GM21576 (cell line): ENCODE measurements at regions not wholly inside any gene's neighbourhood (a gene's known extent, or its start where the extent isn't known, plus 50 kb on each side); places are given as distances from the start of the nearest gene placed in this dataset.

Experiments used
- ATAC-seq: cut with Tn5 transposase; IDR thresholded peaks from one replicate; pipeline ENCODE4 v1.9.1; 2021; ENCODE audit warnings: mild to moderate bottlenecking, moderate library complexity; ENCODE audit not compliant: unreplicated experiment

- no peak for ATAC-seq
Observed at GRCh38 chr2:16323126-16323520, 342.5 kb downstream of the CYRIA start.

GRCh38 chr2:16322308-16323125 is 343.1 kb downstream of the CYRIA start:
- ATAC-seq: no peak

- no peak for ATAC-seq
Observed at GRCh38 chr2:16321872-16322271, 343.8 kb downstream of the CYRIA start.

GRCh38 chr2:16321256-16321655 is 344.4 kb downstream of the CYRIA start:
- ATAC-seq: no peak

- ATAC-seq: no peak
Observed at GRCh38 chr2:16320716-16321115, 344.9 kb downstream of the CYRIA start.

GRCh38 chr2:16319551-16320121 is 346.0 kb downstream of the CYRIA start:
- ATAC-seq: no peak

- no peak for ATAC-seq
Observed at GRCh38 chr2:16318474-16319195, 347.0 kb downstream of the CYRIA start.

- ATAC-seq: no peak
Observed at GRCh38 chr2:16318051-16318450, 347.6 kb downstream of the CYRIA start.

GRCh38 chr2:16317211-16317830 is 348.3 kb downstream of the CYRIA start:
- ATAC-seq: no peak

- no peak for ATAC-seq
Observed at GRCh38 chr2:16316456-16317210, 349.0 kb downstream of the CYRIA start.

GRCh38 chr2:16315908-16316307 is 349.7 kb downstream of the CYRIA start:
- no peak for ATAC-seq

- ATAC-seq: no peak
Observed at GRCh38 chr2:16315458-16315835, 350.2 kb downstream of the CYRIA start.

GRCh38 chr2:16314691-16315457 is 350.8 kb downstream of the CYRIA start:
- no peak for ATAC-seq

GRCh38 chr2:16314001-16314400 is 351.6 kb downstream of the CYRIA start:
- no peak for ATAC-seq

- ATAC-seq: no peak
Observed at GRCh38 chr2:16313235-16313975, 352.2 kb downstream of the CYRIA start.

GRCh38 chr2:16312771-16313170 is 352.9 kb downstream of the CYRIA start:
- no peak for ATAC-seq

- no peak for ATAC-seq
Observed at GRCh38 chr2:16311521-16312440, 353.9 kb downstream of the CYRIA start.

GRCh38 chr2:16308816-16309215 is 356.8 kb downstream of the CYRIA start:
- no peak for ATAC-seq
